ENCODE measurements at regions not wholly inside any gene's neighbourhood (a gene's known extent, or its start where the extent isn't known, plus 50 kb on each side); places are given as distances from the start of the nearest gene placed in this dataset.

DNA sequence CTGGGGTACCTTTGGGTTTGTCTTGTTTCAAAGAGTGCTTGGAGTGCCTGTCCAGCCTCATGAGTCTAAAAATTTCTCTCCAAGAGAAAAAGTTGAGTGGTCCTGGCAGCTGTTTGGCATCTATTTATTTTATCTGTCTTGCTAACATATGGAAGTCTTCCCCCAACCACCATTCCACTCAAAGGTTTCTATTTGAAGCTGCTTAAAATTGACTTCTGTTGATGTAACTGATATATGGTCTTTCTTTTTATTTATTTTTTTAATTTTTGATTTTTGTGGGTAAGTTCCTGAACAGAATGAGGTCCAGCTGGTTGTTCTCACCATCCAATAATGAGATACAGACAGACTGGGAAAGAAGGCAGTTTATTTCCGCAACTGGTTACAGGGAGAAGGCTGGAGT is 178.7 kb upstream of the SGCD start:
- POLR2A ChIA-PET (ENCODE audit: unreplicated experiment): no interaction called here
- WGBS, 2 experiments (ENCODE audit: extremely low coverage in 2 of 2, insufficient read length in 1 of 2): no CpG with 5 or more reads among the region's 1 CpG
- intact Hi-C loops (cut with micrococcal nuclease): loop anchor here (5.0 kb wide), 1 partner anchor 179 kb away; the partner anchor contains the start of gene SGCD
- Histone ChIP-seq H3K4me3 (ENCODE audit: insufficient read depth, low read depth, low read length) (no peak overlapping the region), H4K5ac (ENCODE audit: low read depth, low read length) (peak overlapping the region; percentile 49), H3K36me3 (ENCODE audit: control insufficient read depth, insufficient read depth, low read length) (no peaks in the 10 kb centered on the region), H3K9me1 (ENCODE audit: insufficient read depth, low read length) (no peaks in the 10 kb centered on the region), H3K4ac (ENCODE audit: low read depth, low read length) (peak overlapping the region; percentile 64; the same call in 1 of the 2 replicates), H3K9me3 (ENCODE audit: control insufficient read depth, insufficient read depth, low read length) (peaks cover 2% of the 10 kb centered on the region), H2AK9ac (replicated peaks; ENCODE audit: low read depth, low read length, poor library complexity) (no peak overlapping the region), H4K20me1 (ENCODE audit: insufficient read depth, low read length) (no peaks in the 10 kb centered on the region), H3K79me1 (ENCODE audit: low read depth in 1 of 2, low read length in 2 of 2) (no peaks in the 10 kb centered on the region), H3K4me2 (ENCODE audit: low read depth, low read length) (peak overlapping the region; percentile 60; the same call in 1 of the 2 replicates), H2BK5ac (ENCODE audit: low read depth, low read length, poor library complexity, severe bottlenecking) (peak overlapping the region; percentile 93), H3K27me3 (ENCODE audit: control insufficient read depth, insufficient read depth, low read length) (no peaks in the 10 kb centered on the region), H3K56ac (ENCODE audit: extremely low read depth, insufficient read depth, low read length) (peak overlapping the region; percentile 84), H2AK5ac (ENCODE audit: low read depth, low read length) (peak overlapping the region; percentile 50; the same call in 1 of the 2 replicates), H3K23ac (ENCODE audit: low read depth, low read length) (peak overlapping the region; percentile 64; the same call in 1 of the 2 replicates), H2AFZ (replicated peaks; ENCODE audit: low read length, poor library complexity) (no peak overlapping the region), H3K4me1 (ENCODE audit: control insufficient read depth, insufficient read depth, low read length) (peaks cover 11% of the 10 kb centered on the region), H2BK15ac (ENCODE audit: low read depth, low read length) (0 out of 3 replicates have a peak overlapping the region, but pooled peaks have one; percentile 2), H3K14ac (replicated peaks; ENCODE audit: low read depth, low read length) (0 out of 2 replicates have a peak overlapping the region, but pooled peaks have one; percentile 28), H4K8ac (ENCODE audit: low read depth in 2 of 2, low read length in 2 of 2) (peak overlapping the region in 1 of 2 experiments; percentile 64; a peak in 2 of 4 replicates), H2BK20ac (ENCODE audit: low read depth, low read length) (peak overlapping the region; percentile 89), H2BK120ac (ENCODE audit: low read depth, low read length) (peak overlapping the region; percentile 88), H3K18ac (ENCODE audit: low read depth, low read length) (peak overlapping the region; percentile 91), H3K9ac (ENCODE audit: low read depth, low read length) (no peak overlapping the region), H3K27ac (ENCODE audit: insufficient read depth, low read length) (peak overlapping the region; percentile 86), H4K91ac (ENCODE audit: insufficient read depth, low read depth, low read length) (peak overlapping the region; percentile 78)
- in situ Hi-C loops (cut with MboI; ENCODE audit: low sequenced_read_pairs): no loop called here
- ATAC-seq (ENCODE audit: low read depth): no peak
- dilution Hi-C loops (cut with HindIII; ENCODE audit: low sequenced_read_pairs, unreplicated experiment): no loop called here
- no TSS peak for BruUV-seq (replicated peaks)
- peak; percentile 19 for DNase-seq
- TF ChIP-seq BHLHE40 (IDR thresholded peaks at IDR 0.05; ENCODE audit: low read depth, low read length) (no peak), MXI1 (IDR thresholded peaks at IDR 0.05; ENCODE audit: borderline replicate concordance, low read depth, low read length) (no peak), RCOR1 (IDR thresholded peaks at IDR 0.05; ENCODE audit: insufficient replicate concordance, low read length) (no peak), MAFK (IDR thresholded peaks at IDR 0.05; ENCODE audit: low read depth, low read length) (no peak), FOS (IDR thresholded peaks at IDR 0.05; ENCODE audit: low read depth, low read length) (no peak), MAZ (IDR thresholded peaks at IDR 0.05; ENCODE audit: borderline replicate concordance, low read depth, low read length) (no peak), RAD21 (IDR thresholded peaks at IDR 0.05; ENCODE audit: low read length) (no peak), NFE2L2 (IDR thresholded peaks at IDR 0.05; ENCODE audit: low read depth, low read length) (no peak), POLR2A (IDR thresholded peaks at IDR 0.05; ENCODE audit: low read depth, low read length) (no peak), CHD1 (IDR thresholded peaks at IDR 0.05; ENCODE audit: low read depth, low read length) (no peak), SMC3 (IDR thresholded peaks at IDR 0.05; ENCODE audit: low read depth, low read length) (no peak), CEBPB (IDR thresholded peaks at IDR 0.05; ENCODE audit: low read depth, low read length) (no peak), RFX5 (IDR thresholded peaks at IDR 0.05; ENCODE audit: low read depth, low read length) (no peak)
- TF ChIP-seq, protein P1, sequence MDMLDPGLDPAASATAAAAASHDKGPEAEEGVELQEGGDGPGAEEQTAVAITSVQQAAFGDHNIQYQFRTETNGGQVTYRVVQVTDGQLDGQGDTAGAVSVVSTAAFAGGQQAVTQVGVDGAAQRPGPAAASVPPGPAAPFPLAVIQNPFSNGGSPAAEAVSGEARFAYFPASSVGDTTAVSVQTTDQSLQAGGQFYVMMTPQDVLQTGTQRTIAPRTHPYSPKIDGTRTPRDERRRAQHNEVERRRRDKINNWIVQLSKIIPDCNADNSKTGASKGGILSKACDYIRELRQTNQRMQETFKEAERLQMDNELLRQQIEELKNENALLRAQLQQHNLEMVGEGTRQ (IDR thresholded peaks at IDR 0.05; ENCODE audit: low read depth, low read length): no peak
- TF ChIP-seq, protein P2, sequence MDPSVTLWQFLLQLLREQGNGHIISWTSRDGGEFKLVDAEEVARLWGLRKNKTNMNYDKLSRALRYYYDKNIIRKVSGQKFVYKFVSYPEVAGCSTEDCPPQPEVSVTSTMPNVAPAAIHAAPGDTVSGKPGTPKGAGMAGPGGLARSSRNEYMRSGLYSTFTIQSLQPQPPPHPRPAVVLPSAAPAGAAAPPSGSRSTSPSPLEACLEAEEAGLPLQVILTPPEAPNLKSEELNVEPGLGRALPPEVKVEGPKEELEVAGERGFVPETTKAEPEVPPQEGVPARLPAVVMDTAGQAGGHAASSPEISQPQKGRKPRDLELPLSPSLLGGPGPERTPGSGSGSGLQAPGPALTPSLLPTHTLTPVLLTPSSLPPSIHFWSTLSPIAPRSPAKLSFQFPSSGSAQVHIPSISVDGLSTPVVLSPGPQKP (IDR thresholded peaks at IDR 0.05; ENCODE audit: borderline replicate concordance, low read depth, low read length): no peak
- TF ChIP-seq, protein P3, sequence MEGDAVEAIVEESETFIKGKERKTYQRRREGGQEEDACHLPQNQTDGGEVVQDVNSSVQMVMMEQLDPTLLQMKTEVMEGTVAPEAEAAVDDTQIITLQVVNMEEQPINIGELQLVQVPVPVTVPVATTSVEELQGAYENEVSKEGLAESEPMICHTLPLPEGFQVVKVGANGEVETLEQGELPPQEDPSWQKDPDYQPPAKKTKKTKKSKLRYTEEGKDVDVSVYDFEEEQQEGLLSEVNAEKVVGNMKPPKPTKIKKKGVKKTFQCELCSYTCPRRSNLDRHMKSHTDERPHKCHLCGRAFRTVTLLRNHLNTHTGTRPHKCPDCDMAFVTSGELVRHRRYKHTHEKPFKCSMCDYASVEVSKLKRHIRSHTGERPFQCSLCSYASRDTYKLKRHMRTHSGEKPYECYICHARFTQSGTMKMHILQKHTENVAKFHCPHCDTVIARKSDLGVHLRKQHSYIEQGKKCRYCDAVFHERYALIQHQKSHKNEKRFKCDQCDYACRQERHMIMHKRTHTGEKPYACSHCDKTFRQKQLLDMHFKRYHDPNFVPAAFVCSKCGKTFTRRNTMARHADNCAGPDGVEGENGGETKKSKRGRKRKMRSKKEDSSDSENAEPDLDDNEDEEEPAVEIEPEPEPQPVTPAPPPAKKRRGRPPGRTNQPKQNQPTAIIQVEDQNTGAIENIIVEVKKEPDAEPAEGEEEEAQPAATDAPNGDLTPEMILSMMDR (conservative IDR thresholded peaks at IDR 0.05; ENCODE audit: low read depth, low read length): no peak
- CTCF ChIA-PET: no interaction called here
